BE2C (cell line): ENCODE measurements at regions not wholly inside any gene's neighbourhood (a gene's known extent, or its start where the extent isn't known, plus 50 kb on each side); places are given as distances from the start of the nearest gene placed in this dataset.

ENCODE experiments used
- DNase-seq: peaks from one replicate; pipeline ENCODE4 v3.0.0-alpha.2; 2020
- H3K27me3 ChIP-seq: fragments of 250-450 bp; sonication (Bioruptor Pico); 2 replicates; pipeline ENCODE4 v1.5.1; 2020; ENCODE audit warnings: mild to moderate bottlenecking
- H3K36me3 ChIP-seq: fragments of 250-450 bp; sonication (Bioruptor Pico); 2 replicates; pipeline ENCODE4 v1.5.1; 2020; ENCODE audit warnings: mild to moderate bottlenecking
- H3K4me1 ChIP-seq: fragments of 250-450 bp; sonication (Bioruptor Pico); 2 replicates; pipeline ENCODE4 v1.5.1; 2020
- H3K4me3 ChIP-seq: 2 replicates; pipeline ENCODE4 v1.5.1; 2011; ENCODE audit warnings: low read depth, low read length
- H3K9me3 ChIP-seq: fragments of 250-450 bp; sonication (Bioruptor Pico); 2 replicates; pipeline ENCODE4 v1.5.1; 2020
- TF ChIP-seq, protein P1 (sequence below): IDR thresholded peaks from 2 replicates; pipeline ENCODE4 v1.5.1; 2012; ENCODE audit warnings: mild to moderate bottlenecking, low read depth, low read length

DNA sequence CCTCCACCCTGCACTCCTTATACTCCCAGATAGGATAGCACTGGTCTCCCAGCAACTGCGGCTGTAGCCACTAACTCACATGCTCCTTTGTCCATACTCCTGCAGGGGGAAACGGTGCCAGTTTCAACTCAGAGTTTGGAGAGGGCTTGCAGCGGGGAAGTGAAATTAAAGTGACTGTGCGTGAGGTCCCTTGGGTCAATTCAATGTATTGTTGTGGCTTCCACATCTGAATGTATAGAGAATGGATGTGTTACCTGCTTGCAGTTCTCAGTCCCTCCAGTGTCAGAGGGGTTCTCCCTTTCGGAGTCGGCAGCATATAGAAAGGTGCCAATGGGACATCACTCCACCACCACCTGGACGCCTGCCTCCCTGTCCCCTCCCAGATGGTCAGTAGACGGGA lies 93.6 kb upstream of the CNKSR3 start:
- H3K36me3 ChIP-seq, result no peaks in the 10 kb centered on the region
- H3K4me3 ChIP-seq, result no peak overlapping the region
- DNase-seq, result no peak
- TF ChIP-seq, protein P1, sequence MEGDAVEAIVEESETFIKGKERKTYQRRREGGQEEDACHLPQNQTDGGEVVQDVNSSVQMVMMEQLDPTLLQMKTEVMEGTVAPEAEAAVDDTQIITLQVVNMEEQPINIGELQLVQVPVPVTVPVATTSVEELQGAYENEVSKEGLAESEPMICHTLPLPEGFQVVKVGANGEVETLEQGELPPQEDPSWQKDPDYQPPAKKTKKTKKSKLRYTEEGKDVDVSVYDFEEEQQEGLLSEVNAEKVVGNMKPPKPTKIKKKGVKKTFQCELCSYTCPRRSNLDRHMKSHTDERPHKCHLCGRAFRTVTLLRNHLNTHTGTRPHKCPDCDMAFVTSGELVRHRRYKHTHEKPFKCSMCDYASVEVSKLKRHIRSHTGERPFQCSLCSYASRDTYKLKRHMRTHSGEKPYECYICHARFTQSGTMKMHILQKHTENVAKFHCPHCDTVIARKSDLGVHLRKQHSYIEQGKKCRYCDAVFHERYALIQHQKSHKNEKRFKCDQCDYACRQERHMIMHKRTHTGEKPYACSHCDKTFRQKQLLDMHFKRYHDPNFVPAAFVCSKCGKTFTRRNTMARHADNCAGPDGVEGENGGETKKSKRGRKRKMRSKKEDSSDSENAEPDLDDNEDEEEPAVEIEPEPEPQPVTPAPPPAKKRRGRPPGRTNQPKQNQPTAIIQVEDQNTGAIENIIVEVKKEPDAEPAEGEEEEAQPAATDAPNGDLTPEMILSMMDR, result no peak
- no peaks in the 10 kb centered on the region for H3K9me3 ChIP-seq
- H3K27me3 ChIP-seq, result no peaks in the 10 kb centered on the region
- no peaks in the 10 kb centered on the region for H3K4me1 ChIP-seq

DNA sequence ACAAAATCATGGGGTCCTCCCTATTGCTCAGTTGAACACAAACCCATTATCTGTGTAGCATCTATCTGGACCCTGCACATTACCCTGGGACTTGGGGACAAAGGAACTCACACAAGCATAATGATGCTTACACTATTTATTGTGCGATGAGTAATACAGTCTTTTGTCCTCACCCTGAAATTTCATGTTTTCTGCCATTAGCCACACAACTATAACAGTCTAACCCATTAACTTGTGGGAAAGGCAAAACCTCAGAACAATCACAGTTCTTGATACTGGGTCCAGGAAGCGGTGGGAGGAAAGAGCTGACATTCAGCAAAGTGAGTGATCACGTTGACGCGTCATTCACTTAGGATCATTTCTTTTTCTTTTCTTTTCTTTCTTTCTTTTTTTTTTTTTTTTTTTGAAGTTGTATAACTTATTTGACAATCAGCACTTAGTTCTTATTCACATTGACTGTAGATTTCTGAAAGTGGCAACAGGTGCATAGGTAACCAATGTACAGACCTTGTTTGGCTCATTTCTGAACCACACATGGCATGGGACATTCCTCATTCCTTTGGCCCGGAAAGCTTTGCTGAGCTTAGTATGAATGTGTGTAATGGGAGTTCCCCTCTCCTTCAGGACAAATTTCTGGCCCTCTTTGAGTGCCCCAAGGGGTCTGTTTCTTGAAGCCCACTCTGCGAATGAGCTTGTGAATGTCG lies 94.8 kb upstream of the CNKSR3 start:
- Histone ChIP-seq H3K36me3 (no peaks in the 10 kb centered on the region), H3K27me3 (no peaks in the 10 kb centered on the region), H3K4me3 (no peak overlapping the region), H3K4me1 (no peaks in the 10 kb centered on the region), H3K9me3 (no peaks in the 10 kb centered on the region)
- no peak for DNase-seq
- TF ChIP-seq, protein P1, result no peak

DNA sequence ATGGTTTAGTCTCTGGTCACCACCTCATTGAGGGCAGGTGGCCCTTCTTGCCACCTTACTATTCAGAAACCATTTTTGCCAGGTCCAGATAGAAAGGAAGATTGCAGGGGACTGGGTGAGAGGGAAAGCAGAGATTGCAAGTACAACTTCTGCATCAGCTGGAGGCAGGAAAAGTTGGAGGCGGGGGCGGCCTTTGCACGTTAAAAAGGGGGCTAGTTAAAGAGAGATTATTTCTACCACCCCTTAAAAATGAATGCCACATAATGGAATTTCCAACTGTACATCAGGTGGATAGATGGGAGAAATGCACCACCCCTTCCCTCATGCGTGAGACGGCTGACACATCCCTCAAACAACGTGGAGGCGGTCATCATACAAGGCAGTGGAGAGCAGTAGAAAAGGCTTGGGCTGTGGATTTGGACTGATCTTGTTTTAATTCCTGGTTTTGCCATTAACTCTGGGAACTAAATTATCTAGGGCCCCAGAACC lies 95.4 kb upstream of the CNKSR3 start:
- no peaks in the 10 kb centered on the region for H3K4me1 ChIP-seq
- TF ChIP-seq, protein P1, result no peak
- H3K27me3 ChIP-seq, result no peaks in the 10 kb centered on the region
- no peak for DNase-seq
- H3K4me3 ChIP-seq, result no peak overlapping the region
- no peaks in the 10 kb centered on the region for H3K36me3 ChIP-seq
- H3K9me3 ChIP-seq, result no peaks in the 10 kb centered on the region

DNA sequence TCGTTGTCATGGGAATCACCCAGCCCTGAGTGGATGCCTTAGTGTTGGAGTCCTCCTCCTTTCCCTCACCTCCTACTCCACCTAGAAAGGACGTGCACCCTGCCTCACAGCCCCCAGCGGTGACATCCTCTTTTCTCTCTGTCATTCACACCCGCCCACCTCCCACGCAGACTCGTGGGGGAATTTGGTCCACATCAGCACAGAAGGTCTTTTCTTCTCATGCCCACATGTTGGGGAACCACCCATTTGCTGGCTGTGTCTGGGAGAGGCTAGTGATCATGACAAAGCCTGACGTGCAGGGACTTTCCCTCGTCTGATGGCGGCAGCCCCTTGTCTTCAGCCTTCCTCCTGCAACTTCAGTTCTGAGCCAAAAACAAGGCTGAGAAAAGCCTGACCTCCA lies 96.0 kb upstream of the CNKSR3 start:
- H3K36me3 ChIP-seq, result no peaks in the 10 kb centered on the region
- no peaks in the 10 kb centered on the region for H3K9me3 ChIP-seq
- H3K4me3 ChIP-seq, result no peak overlapping the region
- no peak for DNase-seq
- TF ChIP-seq, protein P1, result no peak
- no peaks in the 10 kb centered on the region for H3K4me1 ChIP-seq
- H3K27me3 ChIP-seq, result no peaks in the 10 kb centered on the region

DNA sequence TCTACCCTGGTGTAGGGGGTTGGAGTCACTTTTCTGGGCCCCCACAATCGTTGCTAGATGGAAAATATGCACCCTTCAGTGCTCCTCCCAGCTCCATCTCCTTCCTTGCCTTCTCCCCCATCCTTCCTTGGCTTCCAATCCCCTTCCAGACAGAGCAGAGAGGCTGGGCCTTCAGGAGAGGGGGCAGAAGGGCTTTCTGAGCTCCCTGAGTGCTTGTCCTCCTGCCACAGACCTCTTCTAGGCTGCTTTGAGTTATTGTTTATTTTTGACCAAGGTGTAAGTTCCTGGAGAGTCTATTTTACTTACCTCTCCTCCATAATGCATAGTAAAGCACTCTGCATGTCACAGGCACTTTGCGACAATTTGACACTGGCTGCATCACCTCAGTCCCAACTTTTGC lies 96.4 kb upstream of the CNKSR3 start:
- no peak for DNase-seq
- H3K9me3 ChIP-seq, result no peaks in the 10 kb centered on the region
- H3K27me3 ChIP-seq, result no peaks in the 10 kb centered on the region
- no peaks in the 10 kb centered on the region for H3K36me3 ChIP-seq
- TF ChIP-seq, protein P1, result no peak
- no peak overlapping the region for H3K4me3 ChIP-seq
- H3K4me1 ChIP-seq, result no peaks in the 10 kb centered on the region

DNA sequence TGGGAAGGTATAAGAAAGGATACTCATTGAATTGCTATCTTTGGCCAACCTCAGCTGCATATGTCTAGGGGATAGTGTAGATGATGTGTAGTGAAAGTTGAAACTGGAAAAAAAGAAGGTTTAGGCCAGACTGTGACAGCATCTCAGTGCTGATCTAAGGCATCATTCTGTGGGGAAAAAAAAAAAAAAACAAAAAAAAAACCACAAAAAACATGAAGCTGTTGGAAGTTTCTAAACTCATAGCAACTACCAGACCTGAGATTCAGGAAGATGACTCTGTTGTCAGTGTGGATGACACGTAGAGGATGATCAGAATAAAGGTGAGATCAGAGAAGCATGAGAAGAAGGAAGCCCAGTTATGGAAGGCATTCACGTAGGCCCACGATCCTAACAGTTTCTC lies 100.8 kb upstream of the CNKSR3 start:
- Histone ChIP-seq H3K9me3 (no peaks in the 10 kb centered on the region), H3K36me3 (no peaks in the 10 kb centered on the region), H3K4me1 (peaks cover 13% of the 10 kb centered on the region), H3K27me3 (no peaks in the 10 kb centered on the region), H3K4me3 (no peak overlapping the region)
- no peak for DNase-seq
- TF ChIP-seq, protein P1, result no peak
